ENCODE measurements at regions not wholly inside any gene's neighbourhood (a gene's known extent, or its start where the extent isn't known, plus 50 kb on each side); places are given as distances from the start of the nearest gene placed in this dataset.

GRCh38 chr15:93214106-93214505 lies 125.1 kb upstream of the RGMA start:
- H3K4me1 Mint-ChIP-seq, result peaks cover 5% of the 10 kb centered on the region; the same call in 1 of the 2 replicates
- DNase-seq (ENCODE audit: low spot score) (no peak), ATAC-seq (no peak)
- H3K4me3 Mint-ChIP-seq, result no peak overlapping the region
- POLR2A ChIA-PET, result no interaction called here
- peaks cover 19% of the 10 kb centered on the region for H3K9me3 Mint-ChIP-seq
- CTCF ChIA-PET, result no interaction called here
- no peak overlapping the region for H3K27ac Mint-ChIP-seq
- no peaks in the 10 kb centered on the region; the same call in 1 of the 2 replicates for H3K36me3 Mint-ChIP-seq
- peaks cover 4% of the 10 kb centered on the region for H3K27me3 Mint-ChIP-seq (ENCODE audit: low read depth)
- no peak for TF ChIP-seq EMX1 (CRISPR knock-in tag; IDR thresholded peaks at IDR 0.05)
- no peak for TF ChIP-seq RORB (CRISPR knock-in tag; IDR thresholded peaks at IDR 0.05)
- TF ChIP-seq, protein P1, sequence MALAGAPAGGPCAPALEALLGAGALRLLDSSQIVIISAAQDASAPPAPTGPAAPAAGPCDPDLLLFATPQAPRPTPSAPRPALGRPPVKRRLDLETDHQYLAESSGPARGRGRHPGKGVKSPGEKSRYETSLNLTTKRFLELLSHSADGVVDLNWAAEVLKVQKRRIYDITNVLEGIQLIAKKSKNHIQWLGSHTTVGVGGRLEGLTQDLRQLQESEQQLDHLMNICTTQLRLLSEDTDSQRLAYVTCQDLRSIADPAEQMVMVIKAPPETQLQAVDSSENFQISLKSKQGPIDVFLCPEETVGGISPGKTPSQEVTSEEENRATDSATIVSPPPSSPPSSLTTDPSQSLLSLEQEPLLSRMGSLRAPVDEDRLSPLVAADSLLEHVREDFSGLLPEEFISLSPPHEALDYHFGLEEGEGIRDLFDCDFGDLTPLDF (CRISPR knock-in tag; IDR thresholded peaks at IDR 0.05), result no peak
- TF ChIP-seq PRRX2 (CRISPR knock-in tag; IDR thresholded peaks at IDR 0.05), result no peak
- TF ChIP-seq ZNF671 (CRISPR knock-in tag; IDR thresholded peaks at IDR 0.05), result no peak
- TF ChIP-seq SMAD3 (CRISPR knock-in tag; IDR thresholded peaks at IDR 0.05; ENCODE audit: borderline replicate concordance), result no peak
- TF ChIP-seq ETV6 (CRISPR knock-in tag; IDR thresholded peaks at IDR 0.05), result no peak
- TF ChIP-seq ESRRA (CRISPR knock-in tag; IDR thresholded peaks at IDR 0.05; ENCODE audit: borderline replicate concordance), result no peak
- TF ChIP-seq ATF6 (CRISPR knock-in tag; IDR thresholded peaks at IDR 0.05), result no peak
- no peak for TF ChIP-seq ZNF232 (CRISPR knock-in tag; IDR thresholded peaks at IDR 0.05)
- TF ChIP-seq FOXP1 (CRISPR knock-in tag; IDR thresholded peaks at IDR 0.05; ENCODE audit: borderline replicate concordance), result no peak
- TF ChIP-seq, protein P2, sequence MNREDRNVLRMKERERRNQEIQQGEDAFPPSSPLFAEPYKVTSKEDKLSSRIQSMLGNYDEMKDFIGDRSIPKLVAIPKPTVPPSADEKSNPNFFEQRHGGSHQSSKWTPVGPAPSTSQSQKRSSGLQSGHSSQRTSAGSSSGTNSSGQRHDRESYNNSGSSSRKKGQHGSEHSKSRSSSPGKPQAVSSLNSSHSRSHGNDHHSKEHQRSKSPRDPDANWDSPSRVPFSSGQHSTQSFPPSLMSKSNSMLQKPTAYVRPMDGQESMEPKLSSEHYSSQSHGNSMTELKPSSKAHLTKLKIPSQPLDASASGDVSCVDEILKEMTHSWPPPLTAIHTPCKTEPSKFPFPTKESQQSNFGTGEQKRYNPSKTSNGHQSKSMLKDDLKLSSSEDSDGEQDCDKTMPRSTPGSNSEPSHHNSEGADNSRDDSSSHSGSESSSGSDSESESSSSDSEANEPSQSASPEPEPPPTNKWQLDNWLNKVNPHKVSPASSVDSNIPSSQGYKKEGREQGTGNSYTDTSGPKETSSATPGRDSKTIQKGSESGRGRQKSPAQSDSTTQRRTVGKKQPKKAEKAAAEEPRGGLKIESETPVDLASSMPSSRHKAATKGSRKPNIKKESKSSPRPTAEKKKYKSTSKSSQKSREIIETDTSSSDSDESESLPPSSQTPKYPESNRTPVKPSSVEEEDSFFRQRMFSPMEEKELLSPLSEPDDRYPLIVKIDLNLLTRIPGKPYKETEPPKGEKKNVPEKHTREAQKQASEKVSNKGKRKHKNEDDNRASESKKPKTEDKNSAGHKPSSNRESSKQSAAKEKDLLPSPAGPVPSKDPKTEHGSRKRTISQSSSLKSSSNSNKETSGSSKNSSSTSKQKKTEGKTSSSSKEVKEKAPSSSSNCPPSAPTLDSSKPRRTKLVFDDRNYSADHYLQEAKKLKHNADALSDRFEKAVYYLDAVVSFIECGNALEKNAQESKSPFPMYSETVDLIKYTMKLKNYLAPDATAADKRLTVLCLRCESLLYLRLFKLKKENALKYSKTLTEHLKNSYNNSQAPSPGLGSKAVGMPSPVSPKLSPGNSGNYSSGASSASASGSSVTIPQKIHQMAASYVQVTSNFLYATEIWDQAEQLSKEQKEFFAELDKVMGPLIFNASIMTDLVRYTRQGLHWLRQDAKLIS (CRISPR knock-in tag; IDR thresholded peaks at IDR 0.05; ENCODE audit: borderline replicate concordance), result no peak
- TF ChIP-seq PRDM15 (CRISPR knock-in tag; IDR thresholded peaks at IDR 0.05), result no peak
- no peak for TF ChIP-seq HMGA2 (CRISPR knock-in tag; IDR thresholded peaks at IDR 0.05)
- no peak for TF ChIP-seq JUN (CRISPR knock-in tag; IDR thresholded peaks at IDR 0.05)
- no peak for TF ChIP-seq RELA (CRISPR knock-in tag; IDR thresholded peaks at IDR 0.05; ENCODE audit: borderline replicate concordance)
- TF ChIP-seq NFYB (CRISPR knock-in tag; conservative IDR thresholded peaks at IDR 0.05; ENCODE audit: low read depth), result no peak
- no peak for TF ChIP-seq SP1 (CRISPR knock-in tag; conservative IDR thresholded peaks at IDR 0.05)
- TF ChIP-seq TEAD1 (CRISPR knock-in tag; IDR thresholded peaks at IDR 0.05), result no peak
